GM19328 (cell line): ENCODE measurements at regions not wholly inside any gene's neighbourhood (a gene's known extent, or its start where the extent isn't known, plus 50 kb on each side); places are given as distances from the start of the nearest gene placed in this dataset.
"Not testable (repeated sequence)": the region's sequence is repeated elsewhere in the genome, so short reads cannot be mapped to it uniquely, and the experiment has no call there.

Experiments
- ATAC-seq: cut with Tn5 transposase; IDR thresholded peaks from one replicate; pipeline ENCODE4 v1.9.1; 2021; ENCODE audit warnings: mild to moderate bottlenecking, moderate library complexity; ENCODE audit not compliant: unreplicated experiment

DNA sequence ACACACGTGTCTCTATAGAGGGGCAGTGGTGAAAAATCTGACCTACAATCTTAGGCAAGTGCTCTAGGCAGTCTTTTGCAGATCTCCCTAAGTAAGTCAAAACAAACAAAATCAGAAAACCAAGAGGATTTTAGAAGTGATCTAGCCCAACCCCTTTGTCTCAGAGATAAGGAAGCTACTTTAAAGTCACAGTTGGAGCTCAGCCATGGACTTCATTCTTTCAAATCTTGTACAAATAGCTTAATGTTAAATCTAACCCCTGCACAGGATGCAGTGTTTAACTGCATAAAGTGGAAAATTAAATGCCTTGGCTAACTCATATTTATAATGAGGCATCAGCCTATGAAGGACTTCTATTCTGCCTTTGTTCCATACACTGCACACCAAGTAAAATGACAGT lies 135.1 kb upstream of the RFX3 start:
- ATAC-seq, result no peak

DNA sequence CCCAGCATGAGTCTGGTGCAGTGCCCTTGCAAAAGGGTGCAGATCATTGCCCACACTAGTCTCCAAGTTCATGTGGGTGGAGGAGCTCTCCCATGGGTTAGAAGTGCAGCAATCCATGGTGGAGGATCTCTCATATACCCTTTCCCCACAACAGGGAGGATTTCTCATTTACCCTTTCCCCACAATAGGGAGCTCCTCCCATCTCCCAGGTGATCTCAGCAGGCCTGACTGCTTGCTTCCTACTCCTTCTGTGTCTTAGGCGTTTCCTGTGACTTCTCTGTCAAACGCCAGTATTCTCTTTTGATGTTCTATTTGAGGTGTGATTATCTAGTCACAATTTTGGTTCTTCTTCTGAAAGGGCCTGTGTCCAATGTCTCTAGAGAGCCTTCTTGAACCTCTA lies 133.8 kb upstream of the RFX3 start:
- ATAC-seq, result no peak

DNA sequence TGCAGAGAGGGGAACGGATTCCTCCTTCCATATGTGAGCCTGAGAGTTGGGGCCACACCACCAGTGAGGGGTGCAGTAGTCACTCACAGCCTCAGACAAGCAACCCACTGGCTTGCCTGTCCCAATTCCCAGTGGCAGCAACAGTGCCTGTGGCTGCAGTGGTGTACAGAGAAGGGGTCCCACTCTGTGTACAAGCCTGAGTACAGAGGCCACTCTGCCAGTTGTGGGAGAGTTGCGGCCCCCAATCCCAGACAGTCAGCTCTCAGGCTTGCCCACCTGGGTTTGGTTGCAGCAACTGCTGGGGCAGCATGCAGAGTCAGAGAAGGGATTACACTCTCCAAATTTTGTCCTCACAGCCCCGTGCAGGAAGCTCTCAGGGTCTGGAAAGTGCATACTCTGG lies 133.2 kb upstream of the RFX3 start:
- ATAC-seq, result no peak

DNA sequence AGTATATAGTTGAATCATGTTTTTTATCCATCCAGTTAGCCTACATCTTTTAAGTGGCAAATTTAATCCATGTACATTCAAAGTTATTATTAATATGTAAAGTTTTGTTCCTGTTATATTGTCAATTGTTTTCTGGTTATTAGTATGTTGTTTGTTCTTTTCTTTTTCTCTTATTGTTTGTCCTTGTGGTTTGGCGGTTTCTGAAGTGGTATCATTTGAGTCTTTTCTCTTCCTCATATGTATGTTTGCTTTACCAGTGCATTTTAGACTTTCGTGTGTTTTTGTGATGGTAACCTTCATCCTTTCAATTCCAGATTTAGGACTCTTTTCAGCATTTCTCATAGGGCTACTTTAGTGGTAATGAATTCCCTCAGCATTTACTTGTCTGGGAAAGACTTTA lies 130.4 kb upstream of the RFX3 start:
- ATAC-seq, result no peak

DNA sequence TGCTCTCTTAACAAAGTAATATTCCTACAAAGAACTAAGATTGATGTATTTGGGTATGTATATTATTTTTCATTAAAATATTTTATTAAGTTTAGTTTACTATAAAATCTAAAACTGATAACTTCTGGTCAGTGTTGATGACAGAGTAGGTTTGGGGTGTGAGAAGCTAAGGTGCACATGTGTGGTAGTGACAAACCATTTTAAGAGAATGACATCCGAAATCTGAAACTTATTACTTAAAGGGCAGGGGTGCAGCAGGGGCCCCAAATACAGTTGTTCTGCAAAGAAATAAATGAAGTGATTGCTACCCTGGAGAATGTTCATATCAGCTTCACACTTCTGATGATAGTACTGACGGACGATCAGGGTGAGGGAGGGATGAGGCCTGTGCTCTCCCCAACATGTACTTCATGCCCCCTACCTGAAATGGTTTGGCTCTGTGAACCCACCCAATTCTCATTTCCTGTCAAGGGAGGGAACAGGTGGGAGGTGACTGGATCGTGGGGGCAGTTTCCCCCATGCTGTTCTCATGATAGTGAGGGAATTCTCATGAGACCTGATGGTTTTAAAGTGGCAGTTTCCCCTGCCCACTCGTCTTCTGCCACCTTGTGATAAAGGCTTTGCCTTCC lies 125.3 kb upstream of the RFX3 start:
- ATAC-seq, result no peak

DNA sequence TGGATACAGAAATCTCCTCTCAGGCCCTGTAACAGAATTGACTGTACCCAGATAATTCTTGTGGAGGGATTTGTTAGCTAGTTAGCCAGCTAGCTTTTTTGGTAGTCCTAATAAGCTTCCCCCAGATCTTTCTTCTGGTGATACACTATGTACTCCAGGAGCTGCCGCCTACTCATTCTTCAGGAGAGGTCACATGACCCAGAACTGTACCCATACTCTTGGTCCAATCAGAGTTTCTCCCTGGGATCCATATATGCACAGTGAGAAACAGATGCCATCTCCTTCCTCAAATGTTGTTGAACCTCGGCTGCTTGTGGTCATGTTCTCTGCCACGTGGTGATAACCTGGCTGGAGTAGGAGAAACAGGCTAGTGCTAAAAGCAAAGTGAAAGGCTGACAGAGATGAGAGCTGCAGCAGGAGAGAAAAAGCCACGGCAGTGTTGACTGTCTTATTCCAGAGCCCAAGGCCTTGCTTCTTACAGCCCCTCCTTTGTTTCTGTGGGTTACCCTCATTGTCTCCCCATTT lies 123.0 kb upstream of the RFX3 start:
- no peak for ATAC-seq

DNA sequence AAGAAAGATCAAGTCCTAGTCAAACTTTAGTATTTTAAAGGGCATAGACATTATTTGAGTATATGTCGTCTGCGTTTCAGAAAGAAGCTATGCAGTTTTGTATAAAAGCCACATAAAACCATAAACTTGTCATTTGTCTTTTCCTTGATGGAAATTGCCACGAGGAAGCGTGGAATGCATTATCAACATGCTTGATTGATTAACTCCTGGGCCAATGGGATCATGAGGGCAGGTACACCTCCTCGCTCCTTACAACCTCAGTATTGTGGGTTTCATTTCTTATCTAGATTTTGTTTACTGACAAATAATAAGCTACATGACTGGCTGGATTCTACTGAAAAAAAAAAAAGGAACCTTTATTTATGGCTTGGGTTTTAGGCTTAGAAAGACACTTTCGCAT lies 122.5 kb upstream of the RFX3 start:
- ATAC-seq, result no peak

DNA sequence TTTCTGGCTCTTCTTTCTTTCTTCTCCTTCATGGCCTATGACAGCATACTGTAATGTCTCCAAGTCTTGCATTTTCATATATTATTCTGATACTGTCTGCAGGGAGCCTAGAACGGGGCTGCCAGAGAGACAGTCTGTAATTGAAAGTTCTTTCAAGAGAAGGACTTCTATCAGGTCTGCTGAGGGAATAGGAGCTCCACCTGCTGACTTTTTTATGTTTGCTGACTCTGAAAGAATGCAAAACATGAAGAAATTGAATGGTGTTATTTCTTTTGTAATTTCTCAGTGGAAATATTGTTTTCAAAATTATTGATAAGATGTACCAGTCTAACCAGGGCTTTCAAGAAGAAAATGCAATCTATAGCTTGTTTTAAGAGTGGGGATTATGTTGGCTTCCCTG lies 121.9 kb upstream of the RFX3 start:
- ATAC-seq, result no peak

DNA sequence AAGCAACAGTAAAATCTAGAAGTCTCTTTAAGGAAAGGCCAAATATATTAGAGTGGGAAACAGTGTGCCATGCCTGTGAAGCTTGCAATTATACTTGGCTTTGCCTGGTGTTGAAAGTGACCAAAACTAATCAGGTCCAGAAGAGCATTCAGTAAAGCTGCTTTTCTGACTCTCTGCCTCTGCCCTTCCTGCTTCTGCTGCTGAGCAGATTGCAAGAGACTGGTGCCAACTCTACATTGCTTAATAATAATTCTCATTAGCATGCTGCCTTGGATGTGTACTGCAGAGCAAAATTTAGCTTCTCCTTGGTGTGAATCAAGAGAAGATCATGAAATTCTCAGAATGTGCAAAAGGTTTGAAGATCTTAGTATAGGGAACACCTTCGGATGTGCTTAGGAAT lies 120.4 kb upstream of the RFX3 start:
- ATAC-seq, result no peak

DNA sequence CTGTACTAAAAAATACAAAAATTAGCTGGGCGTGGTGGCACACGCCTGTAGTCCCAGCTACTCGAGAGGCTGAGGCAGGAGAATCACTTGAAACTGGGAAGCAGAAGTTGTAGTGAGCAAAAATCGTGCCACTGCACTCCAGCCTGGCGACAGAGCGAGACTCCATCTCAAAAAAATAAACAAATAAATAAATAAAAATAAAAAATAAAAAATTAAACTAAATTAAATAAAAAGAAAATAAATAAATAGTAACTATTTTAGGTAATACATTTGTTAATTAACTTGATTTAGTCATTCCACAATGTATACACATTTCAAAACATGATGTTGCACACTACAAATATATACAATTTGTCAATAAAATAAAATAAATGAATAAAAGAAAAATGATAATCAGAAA lies 116.3 kb upstream of the RFX3 start:
- ATAC-seq, result not testable (repeated sequence)

DNA sequence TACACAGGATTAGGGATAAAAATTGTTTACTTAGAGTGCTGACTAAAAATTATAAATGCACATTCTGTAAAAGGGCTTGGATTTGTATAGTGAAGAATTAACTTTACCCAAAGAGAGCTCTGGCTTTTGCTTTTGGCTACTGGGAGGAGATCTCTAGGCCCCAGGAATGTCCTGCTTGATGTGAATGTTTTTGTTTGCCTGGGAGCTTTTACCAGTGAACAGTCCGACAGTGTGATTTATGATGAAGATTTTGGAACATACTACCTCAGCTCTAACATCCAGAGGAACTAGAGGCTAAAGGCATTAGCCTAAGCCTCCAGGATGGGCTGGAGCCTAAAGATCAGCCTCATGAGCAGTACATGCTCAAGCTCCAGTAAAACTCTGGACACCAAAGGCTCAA lies 103.7 kb upstream of the RFX3 start:
- no peak for ATAC-seq

DNA sequence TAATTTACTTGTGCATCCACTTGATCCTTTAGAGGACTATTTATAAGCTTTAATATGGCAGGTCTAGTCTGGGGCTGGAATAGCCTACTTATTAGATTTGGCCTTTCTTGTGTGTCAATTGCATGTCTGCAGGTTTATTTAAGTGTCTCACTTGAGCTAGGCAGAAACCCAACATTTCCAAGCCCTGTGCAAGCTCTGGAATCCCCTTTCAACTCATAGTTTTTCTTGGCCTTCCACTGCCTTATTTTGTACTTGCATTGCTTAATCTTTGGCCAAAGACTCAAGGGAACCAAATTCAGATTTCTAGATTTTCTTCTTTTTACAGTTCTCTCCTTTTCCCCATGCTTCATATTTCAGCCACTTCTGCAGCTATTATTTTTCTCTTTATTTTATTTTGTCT lies 102.4 kb upstream of the RFX3 start:
- ATAC-seq, result no peak

DNA sequence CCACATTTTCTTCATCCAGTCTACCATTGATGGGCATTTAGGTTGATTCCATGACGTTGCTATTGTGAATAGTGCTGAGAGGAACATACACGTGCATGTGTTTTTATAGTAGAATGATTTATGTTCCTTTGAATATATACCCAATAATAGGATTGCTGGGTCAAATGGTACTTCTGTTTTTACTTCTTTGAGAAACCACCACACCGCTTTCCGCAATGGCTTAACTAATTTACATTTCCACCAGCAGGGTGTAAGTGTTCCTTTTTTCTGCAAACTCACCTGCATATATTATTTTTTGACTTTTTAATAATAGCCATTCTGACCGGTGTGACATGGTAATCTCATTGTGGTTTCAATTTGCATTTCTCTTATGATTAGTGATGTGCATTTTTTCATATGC lies 82.2 kb upstream of the RFX3 start:
- ATAC-seq, result peak; percentile 78

DNA sequence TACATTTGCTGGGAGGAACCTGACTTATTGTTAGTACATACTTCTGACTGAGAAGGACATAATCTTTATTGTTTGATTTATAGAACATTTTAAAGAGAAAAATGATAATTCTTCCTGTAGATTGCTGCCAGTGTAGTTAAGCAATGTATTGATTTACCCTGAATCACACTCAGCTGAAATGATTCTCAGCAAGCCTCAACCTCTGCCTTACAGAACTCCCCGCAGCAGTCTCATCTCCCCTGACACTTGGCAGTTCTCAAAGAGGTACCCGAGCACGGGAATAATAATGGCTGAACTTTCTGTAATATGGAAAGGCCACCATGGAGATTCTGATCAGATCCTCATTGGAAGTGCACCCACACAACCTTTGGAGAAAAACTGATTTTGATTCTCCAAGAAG lies 74.9 kb upstream of the RFX3 start:
- no peak for ATAC-seq

DNA sequence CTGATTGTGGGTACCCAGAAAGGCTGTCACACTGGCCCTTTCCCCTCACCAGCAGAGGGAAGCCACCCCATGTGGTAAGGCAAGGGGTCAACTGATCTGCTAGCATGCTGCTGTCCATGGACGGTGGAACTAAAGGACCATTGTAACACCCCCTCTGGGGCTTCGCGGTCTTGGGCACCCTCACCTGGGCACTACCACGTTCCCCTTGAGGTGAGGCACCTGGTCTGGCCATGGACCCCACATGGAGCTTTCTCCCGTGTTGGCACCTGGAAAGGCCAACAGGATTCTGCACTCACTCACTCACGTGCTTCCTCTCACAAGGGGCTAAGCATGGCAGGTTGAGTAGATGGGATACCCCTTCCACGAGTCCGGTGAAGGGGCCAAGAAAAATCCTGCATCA lies 72.0 kb upstream of the RFX3 start:
- no peak for ATAC-seq

DNA sequence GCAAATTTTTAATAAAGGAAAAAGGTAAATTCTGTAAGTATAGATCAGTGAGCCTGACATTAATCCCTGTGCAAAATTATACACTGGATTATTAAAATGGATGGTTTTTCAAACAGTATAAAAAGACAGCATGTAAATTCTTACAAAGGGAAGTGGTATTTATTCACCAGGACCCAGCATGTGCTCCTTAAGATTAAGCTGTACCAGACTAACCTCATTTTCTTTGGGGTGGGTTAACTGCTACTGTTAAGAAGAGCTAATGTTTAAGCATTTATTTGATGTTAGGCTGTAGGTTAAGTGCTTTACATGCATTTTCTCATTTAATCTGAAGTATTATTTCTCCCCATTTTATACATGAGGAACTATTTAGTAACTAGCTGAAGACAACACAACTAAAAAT lies 60.3 kb upstream of the RFX3 start:
- no peak for ATAC-seq

DNA sequence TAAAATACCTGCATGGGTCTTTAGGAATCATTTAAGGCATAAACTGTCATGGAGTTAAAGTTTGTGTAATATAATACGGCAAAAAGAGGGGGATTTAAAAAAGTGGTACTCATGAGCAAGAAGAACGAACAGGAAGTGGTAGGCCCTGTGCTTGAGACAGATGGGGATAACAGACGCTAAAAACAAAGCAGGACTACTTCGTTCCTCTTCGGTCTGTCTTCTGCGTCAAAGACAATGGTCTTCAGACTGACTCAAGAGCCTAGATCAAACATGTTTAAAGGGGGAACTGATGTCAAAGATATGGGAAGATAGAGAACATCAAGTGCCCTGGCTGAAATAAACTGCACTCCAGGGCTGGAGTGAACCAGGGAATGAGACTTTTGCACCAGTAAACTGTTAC lies 59.8 kb upstream of the RFX3 start:
- no peak for ATAC-seq

DNA sequence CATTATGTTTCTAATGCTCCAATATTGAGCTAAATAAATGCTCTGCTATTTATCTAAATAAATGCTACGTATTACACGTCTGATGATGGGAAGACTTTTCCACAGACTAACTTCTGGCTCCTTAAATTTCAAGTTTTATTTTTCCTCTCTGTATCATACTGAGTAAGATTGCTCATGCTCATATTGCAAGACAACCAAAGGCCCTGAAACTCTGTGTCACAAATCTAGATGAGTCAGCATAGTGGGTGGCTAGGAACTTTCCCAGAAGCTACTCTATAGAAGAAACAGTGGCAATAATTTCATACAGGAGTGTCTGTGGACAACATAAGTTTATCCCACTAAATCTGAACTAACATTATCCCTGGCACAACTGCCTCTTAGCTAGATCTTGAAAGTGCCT lies 53.0 kb upstream of the RFX3 start:
- ATAC-seq, result no peak

DNA sequence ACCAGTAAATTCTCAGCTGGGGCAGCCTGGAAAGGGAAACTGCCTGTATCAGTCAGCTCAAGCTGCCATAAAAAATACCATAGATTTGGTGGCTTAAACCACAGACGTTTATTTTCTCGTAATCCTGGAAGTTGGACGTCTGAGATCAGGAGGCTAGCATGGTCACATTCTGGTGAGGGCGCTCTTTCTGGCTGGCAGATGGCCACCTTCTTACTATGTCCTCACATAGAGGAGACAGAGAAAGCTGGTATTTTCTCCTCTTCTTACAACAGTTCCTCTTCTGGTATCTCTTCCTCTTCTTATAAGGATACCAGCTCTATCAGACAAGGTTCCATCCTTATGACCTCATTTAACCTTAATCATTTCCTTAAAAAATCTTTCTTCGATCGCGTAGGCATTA lies 50.5 kb upstream of the RFX3 start:
- ATAC-seq, result no peak

DNA sequence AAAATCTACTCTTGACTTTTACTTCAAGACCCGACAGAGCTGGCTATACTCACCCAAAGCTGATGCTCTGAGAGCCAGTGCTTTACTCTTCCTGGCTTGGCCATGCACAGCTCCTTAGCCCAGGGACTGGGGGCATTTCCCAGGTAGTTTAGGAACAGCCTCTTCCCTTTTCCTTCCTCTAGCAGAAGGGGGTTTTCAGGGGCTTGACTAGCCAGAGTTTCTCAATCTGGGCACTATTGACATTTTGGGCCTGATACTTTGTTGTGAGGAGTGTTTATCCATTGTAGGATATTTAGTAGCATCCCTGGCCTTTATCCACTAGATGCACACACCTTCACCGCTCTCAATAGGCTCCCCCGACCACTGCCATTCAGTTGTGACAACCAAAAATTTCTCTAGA lies 50.0 kb upstream of the RFX3 start:
- ATAC-seq, result no peak
